Activated naive CD4-positive, alpha-beta T cell treated with anti-CD3 and anti-CD28 coated beads for 36 hours (primary cell): ENCODE measurements at regions not wholly inside any gene's neighbourhood (a gene's known extent, or its start where the extent isn't known, plus 50 kb on each side); places are given as distances from the start of the nearest gene placed in this dataset.

Experiments
- CTCF ChIA-PET: fragments of 350-600 bp; sonication (Branson Sonifier 250); formaldehyde crosslinking; loops from one replicate; lab custom pipeline; 2021; ENCODE audit warnings: antibody characterized with exemption; lab: Charles Lee
- DNase-seq: peaks from one replicate; pipeline ENCODE4 v3.0.0-alpha.2; 2020
- H3K27ac Mint-ChIP-seq: one replicate; pipeline ENCODE4 v1.8.0; 2021; ENCODE audit warnings: mild to moderate bottlenecking, mixed read lengths
- H3K27me3 Mint-ChIP-seq: one replicate; pipeline ENCODE4 v1.8.0; 2021; ENCODE audit warnings: low read depth, mixed read lengths
- H3K36me3 Mint-ChIP-seq: one replicate; pipeline ENCODE4 v1.8.0; 2021; ENCODE audit warnings: low read depth, mixed read lengths
- H3K4me1 Mint-ChIP-seq: one replicate; pipeline ENCODE4 v1.8.0; 2021; ENCODE audit warnings: low read depth, mixed read lengths
- H3K4me3 Mint-ChIP-seq: one replicate; pipeline ENCODE4 v1.8.0; 2021; ENCODE audit warnings: mild to moderate bottlenecking, moderate library complexity, mixed read lengths
- H3K9me3 Mint-ChIP-seq: one replicate; pipeline ENCODE4 v1.8.0; 2021; ENCODE audit warnings: mixed read lengths
- intact Hi-C: fragments of 100-400 bp; cut with micrococcal nuclease; formaldehyde crosslinking; loops from one replicate; pipeline ENCODE4 v1.15.1; 2023

DNA sequence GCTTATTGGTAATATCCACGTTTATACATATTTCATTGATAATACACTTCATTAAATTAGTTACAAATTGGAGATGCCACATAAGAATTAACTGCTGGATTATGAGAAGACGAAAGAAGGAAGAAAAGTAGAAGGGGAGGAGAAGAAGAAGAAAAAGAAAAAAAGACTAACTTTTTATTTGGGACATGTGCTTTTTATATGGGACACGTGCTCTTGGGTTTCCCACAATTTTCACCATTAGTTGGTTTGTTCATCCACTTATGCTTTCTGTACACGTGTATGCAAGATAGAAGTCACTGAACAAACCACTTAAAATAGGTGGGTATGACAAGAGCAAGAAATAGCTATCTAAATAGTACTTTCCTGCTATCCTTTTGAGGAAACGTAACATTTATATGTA is 98.6 kb downstream of the MRPS30 start:
- no peaks in the 10 kb centered on the region for H3K9me3 Mint-ChIP-seq
- no peaks in the 10 kb centered on the region for H3K36me3 Mint-ChIP-seq
- H3K4me3 Mint-ChIP-seq = no peak overlapping the region
- DNase-seq = no peak
- H3K4me1 Mint-ChIP-seq = no peaks in the 10 kb centered on the region
- CTCF ChIA-PET = no interaction called here
- no peak overlapping the region for H3K27ac Mint-ChIP-seq
- H3K27me3 Mint-ChIP-seq = no peaks in the 10 kb centered on the region
- intact Hi-C loops = no loop called here

DNA sequence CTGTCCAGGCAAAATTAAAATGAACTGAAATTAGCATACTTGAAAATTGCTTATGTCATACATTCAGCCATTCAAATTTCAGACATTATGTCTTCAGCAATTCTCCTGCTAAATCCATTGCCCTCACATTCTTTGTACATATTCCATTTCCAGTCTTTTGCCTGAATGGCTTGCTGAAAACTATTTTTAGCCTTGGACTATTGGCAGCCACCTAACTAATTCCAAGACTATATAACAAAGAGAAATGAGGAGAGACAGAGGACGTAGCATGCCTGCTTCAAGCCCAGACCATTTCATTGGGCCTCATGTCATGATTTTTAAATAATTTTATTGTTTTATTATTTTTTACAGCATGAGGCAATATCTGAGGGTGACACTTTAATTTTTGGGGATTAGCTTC is 100.3 kb downstream of the MRPS30 start:
- Mint-ChIP-seq H3K27me3 (no peaks in the 10 kb centered on the region), H3K27ac (no peak overlapping the region), H3K36me3 (no peaks in the 10 kb centered on the region), H3K9me3 (no peaks in the 10 kb centered on the region), H3K4me3 (no peak overlapping the region), H3K4me1 (no peaks in the 10 kb centered on the region)
- intact Hi-C loops = no loop called here
- CTCF ChIA-PET = no interaction called here
- no peak for DNase-seq

DNA sequence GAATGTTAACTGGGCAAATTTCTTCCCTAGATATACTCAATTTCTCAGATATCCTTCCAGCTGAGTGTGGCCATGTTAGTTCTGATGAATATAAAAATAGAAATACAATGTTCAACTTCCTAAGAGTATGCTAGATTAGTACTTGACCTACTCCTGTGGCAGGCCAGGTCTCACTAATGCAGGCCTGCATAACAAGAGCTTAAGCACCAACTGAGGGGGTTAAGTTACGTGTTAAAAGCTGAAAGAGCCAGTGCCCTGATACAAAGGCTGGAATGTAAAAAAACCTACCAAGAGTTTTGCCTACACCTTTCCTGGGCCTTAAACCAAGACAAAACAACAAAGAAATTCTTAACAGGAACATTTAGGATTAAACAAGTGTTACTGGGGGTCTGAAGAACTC is 102.8 kb downstream of the MRPS30 start:
- Mint-ChIP-seq H3K27ac (no peak overlapping the region), H3K27me3 (no peaks in the 10 kb centered on the region)

DNA sequence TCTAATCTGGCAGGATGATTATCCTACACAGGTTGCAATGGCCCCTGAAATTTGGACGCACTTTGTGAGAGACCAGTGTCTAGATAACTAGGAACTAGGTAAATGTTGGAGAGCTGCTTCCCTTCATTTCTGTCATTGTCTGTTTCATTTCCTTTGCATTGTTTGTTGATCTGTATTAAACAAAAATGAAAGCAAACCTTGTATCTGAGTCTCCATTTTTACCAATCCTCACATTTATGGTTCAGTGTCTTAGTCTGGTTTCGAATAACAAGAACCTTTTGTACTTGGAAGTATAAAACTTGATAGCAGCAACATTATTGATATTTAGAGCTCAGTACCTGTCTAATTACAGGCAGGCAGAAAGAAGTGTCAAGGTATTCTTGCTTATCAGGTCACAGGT is 105.5 kb downstream of the MRPS30 start:
- Mint-ChIP-seq H3K9me3 (no peaks in the 10 kb centered on the region), H3K4me1 (no peaks in the 10 kb centered on the region), H3K36me3 (no peaks in the 10 kb centered on the region), H3K27me3 (no peaks in the 10 kb centered on the region), H3K4me3 (no peak overlapping the region), H3K27ac (no peak overlapping the region)
- intact Hi-C loops = no loop called here
- no peak for DNase-seq
- CTCF ChIA-PET = no interaction called here

More for the DNA sequence above, 102.8 kb downstream of the MRPS30 start:
- no peaks in the 10 kb centered on the region for H3K9me3 Mint-ChIP-seq
- no peak for DNase-seq
- CTCF ChIA-PET = no interaction called here
- no peaks in the 10 kb centered on the region for H3K36me3 Mint-ChIP-seq
- no peaks in the 10 kb centered on the region for H3K4me1 Mint-ChIP-seq
- intact Hi-C loops = no loop called here
- no peak overlapping the region for H3K4me3 Mint-ChIP-seq

DNA sequence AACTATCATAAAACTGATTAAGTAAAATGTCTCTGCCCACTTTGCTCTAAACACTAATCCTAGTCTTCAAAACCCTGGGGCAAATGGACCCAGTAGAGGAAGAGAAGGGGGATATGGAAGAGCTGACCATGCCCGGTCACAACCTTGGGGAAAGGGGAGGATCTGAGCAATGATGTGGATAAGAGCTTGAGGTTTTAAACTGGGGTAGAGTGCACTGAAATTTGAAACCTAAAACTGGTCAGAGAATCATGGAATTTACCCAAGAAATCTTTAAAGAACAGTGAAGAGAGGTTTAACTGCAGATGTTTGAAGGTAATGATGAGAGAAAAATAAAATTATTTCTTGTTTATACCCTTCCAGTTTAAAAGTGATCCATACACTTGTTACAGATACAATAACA is 110.8 kb downstream of the MRPS30 start:
- Mint-ChIP-seq H3K36me3 (no peaks in the 10 kb centered on the region), H3K9me3 (peaks cover 3% of the 10 kb centered on the region), H3K27ac (no peak overlapping the region), H3K4me3 (no peak overlapping the region), H3K4me1 (no peaks in the 10 kb centered on the region), H3K27me3 (no peaks in the 10 kb centered on the region)
- CTCF ChIA-PET = interaction anchor here (0.6 kb wide), 1 partner anchor 1046 kb away, joined by 4 read pairs; no protein-coding TSS in a partner anchor
- no peak for DNase-seq
- intact Hi-C loops = loop anchor here (5.0 kb wide), 1 partner anchor 702 kb away; no protein-coding TSS in a partner anchor

DNA sequence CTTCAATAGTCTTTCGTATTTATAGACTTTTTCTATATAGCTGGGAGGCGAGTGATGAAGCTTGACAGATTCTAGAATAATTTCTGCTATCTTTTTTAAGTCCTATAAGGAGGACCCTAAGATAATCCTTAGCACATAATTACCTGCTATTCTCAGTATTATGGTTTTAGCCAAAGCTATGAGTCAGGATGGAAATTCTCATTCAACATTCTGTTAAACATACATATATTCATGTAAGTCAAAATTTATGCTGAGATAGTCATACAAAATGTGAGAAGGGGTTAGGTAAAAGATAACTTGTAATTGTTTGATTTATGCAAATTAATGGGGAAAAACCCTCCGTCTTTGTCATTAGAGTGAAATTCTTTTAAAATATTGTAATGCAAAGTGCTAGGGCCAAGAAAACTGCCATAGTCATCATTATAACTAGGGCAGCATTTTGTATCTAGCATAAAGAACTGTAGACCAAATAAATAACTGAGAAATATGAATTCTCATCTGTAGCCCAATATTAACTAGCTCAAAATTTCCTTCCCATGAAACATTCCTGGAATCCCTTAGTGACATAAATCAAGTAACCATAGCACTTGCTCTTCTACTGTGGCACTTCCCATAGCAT is 118.5 kb downstream of the MRPS30 start:
- H3K36me3 Mint-ChIP-seq = peaks cover 1% of the 10 kb centered on the region
- H3K27me3 Mint-ChIP-seq = no peaks in the 10 kb centered on the region
- peaks cover 2% of the 10 kb centered on the region for H3K9me3 Mint-ChIP-seq
- no peak overlapping the region for H3K27ac Mint-ChIP-seq
- CTCF ChIA-PET = no interaction called here
- intact Hi-C loops = no loop called here
- DNase-seq = no peak
- no peak overlapping the region for H3K4me3 Mint-ChIP-seq
- peaks cover 2% of the 10 kb centered on the region for H3K4me1 Mint-ChIP-seq

DNA sequence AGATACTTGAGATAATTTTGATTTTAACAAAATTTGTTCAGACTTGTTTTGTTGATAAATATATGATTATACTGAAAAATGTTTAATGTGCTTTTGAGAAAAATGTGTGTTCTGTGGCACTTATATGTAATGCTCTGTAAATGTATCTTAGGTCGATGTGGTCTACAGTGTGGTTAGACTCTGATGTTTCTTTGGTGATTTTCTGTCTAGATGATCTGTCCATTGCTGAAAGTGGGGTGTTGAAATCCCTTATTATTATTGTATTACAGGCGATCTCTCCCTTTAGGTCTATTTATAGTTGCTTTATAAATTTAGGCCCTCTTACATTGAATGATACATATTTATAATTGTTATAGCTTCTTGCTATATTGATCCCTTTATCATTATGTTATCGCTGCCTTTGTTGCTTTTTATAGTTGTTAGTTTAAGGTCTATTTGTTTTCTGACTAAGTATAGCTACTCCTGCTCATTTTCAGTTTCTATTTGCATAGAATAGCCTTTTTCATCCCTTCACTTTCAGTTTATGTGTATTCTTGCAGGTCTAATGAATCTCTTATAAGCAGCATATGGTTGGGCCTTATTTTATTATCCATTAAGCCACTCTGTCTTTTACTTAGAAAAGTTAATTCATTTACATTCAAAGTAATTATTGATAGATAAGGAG is 124.3 kb downstream of the MRPS30 start:
- no peaks in the 10 kb centered on the region for H3K36me3 Mint-ChIP-seq
- CTCF ChIA-PET = no interaction called here
- H3K9me3 Mint-ChIP-seq = peaks cover 6% of the 10 kb centered on the region
- H3K4me3 Mint-ChIP-seq = no peak overlapping the region
- intact Hi-C loops = no loop called here
- H3K27ac Mint-ChIP-seq = no peak overlapping the region
- no peaks in the 10 kb centered on the region for H3K4me1 Mint-ChIP-seq
- H3K27me3 Mint-ChIP-seq = peaks cover 2% of the 10 kb centered on the region
- no peak for DNase-seq

DNA sequence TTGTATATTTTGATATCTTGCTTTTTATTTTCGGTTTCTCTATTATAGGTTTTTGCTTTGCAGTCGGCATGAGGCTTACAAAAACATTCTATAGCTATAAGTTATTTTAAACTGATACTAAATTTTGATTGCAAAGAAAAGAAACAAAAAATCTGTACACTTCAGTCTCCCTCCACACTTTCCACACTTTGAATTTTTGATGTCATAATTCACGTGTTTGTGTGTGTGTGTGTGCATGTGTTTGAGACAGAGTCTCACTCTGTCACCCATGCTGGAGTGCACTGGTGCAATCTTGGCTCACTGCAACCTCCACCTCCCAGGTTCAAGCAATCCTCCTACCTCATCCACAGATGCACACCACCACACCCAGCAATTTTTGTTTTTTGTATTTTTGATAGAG is 124.9 kb downstream of the MRPS30 start:
- peaks cover 2% of the 10 kb centered on the region for H3K27me3 Mint-ChIP-seq
- H3K36me3 Mint-ChIP-seq = no peaks in the 10 kb centered on the region
- CTCF ChIA-PET = no interaction called here
- H3K4me3 Mint-ChIP-seq = no peak overlapping the region
- intact Hi-C loops = no loop called here
- no peaks in the 10 kb centered on the region for H3K4me1 Mint-ChIP-seq
- H3K9me3 Mint-ChIP-seq = peaks cover 6% of the 10 kb centered on the region
- no peak for DNase-seq
- no peak overlapping the region for H3K27ac Mint-ChIP-seq

DNA sequence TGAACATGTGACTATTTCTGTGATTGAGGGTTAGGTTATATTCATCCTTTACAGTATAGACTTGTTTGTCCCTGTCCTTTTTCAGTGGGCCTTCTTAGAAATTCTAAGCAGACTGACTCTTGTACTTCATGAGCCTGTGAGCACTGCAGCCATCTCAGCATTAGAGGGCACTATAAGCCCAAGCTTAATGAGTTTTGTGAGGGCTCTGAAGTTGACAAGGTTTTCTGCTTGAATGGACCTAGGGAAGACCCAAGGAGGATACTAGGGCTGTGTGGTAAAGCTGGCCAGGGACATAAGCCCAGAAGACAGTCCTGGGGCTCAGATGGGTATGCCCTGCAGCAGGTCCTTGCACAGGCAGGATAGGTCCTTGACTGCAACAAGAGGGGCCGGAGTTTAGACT is 126.5 kb downstream of the MRPS30 start:
- no peak for DNase-seq
- Mint-ChIP-seq H3K27me3 (peaks cover 2% of the 10 kb centered on the region), H3K4me1 (no peaks in the 10 kb centered on the region), H3K4me3 (no peak overlapping the region), H3K36me3 (no peaks in the 10 kb centered on the region), H3K9me3 (peaks cover 6% of the 10 kb centered on the region), H3K27ac (no peak overlapping the region)
- intact Hi-C loops = no loop called here
- CTCF ChIA-PET = no interaction called here

DNA sequence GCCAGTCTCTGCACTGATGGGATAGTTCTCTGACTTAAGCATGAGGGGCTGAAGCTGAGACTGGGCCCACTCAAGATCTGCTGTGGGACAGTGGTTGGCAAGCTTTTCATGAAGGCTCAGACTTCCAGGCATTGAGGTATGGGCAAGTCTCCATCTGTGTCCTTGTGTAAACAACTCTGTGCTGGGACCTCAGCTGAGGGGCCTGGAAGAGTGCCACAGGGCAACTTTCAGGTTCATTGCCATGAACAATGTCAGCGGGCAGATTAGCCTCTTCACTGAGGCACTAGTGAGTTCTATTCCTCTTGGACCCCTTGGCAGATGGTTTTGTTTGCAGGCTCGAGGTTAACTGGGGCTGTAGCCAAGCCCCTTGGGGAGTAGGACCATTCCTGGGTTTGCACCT is 127.1 kb downstream of the MRPS30 start:
- CTCF ChIA-PET = no interaction called here
- H3K27ac Mint-ChIP-seq = no peak overlapping the region
- peaks cover 6% of the 10 kb centered on the region for H3K9me3 Mint-ChIP-seq
- peaks cover 2% of the 10 kb centered on the region for H3K27me3 Mint-ChIP-seq
- H3K36me3 Mint-ChIP-seq = no peaks in the 10 kb centered on the region
- no peaks in the 10 kb centered on the region for H3K4me1 Mint-ChIP-seq
- DNase-seq = no peak
- intact Hi-C loops = no loop called here
- no peak overlapping the region for H3K4me3 Mint-ChIP-seq

DNA sequence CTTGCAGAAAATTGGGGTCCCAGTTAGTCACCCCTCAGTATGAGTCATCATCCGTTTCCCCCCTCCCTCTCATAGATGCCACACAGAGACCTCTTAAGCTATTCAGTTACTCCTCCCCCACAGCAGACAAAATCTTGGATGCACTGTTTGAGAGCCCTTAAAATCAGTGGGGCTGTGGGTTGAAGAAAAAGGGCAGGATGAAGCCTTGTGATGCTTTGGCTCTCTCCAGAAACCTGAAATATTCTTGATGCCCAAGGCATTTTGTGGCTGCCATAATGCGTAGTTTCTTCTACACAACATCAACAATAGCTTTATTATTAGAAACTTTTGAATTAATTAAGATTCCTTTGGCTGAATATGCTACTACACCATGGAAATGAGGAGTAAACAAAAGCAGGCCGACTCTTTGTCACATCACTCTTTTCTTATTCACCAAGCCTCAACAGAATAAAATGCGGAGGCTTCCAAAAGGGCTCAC is 133.8 kb downstream of the MRPS30 start:
- DNase-seq = no peak
- no peaks in the 10 kb centered on the region for H3K36me3 Mint-ChIP-seq
- H3K9me3 Mint-ChIP-seq = peaks cover under 1% of the 10 kb centered on the region
- CTCF ChIA-PET = no interaction called here
- intact Hi-C loops = no loop called here
- H3K27me3 Mint-ChIP-seq = peaks cover under 1% of the 10 kb centered on the region
- H3K4me1 Mint-ChIP-seq = peaks cover 10% of the 10 kb centered on the region
- H3K27ac Mint-ChIP-seq = no peak overlapping the region
- H3K4me3 Mint-ChIP-seq = no peak overlapping the region

DNA sequence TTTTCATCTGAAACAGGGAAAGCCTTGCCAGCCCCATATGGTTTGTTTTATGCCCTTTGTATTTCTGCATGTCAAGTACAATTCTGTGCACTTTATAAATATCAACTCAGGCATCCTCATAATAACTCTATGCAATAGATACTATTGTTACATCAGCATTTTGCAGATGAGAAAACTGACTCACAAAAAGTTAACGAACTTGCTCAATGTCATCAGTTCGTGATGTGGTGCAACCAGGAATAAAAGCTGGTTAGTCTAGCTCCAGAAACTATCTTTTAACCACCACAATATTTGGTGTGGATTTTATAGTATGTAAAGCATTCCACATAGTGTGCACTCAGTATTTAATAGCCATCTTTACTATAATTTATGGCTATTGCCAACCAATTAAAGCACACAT is 134.9 kb downstream of the MRPS30 start:
- Mint-ChIP-seq H3K27me3 (no peaks in the 10 kb centered on the region), H3K36me3 (no peaks in the 10 kb centered on the region), H3K9me3 (no peaks in the 10 kb centered on the region), H3K4me3 (no peak overlapping the region), H3K4me1 (peaks cover 10% of the 10 kb centered on the region), H3K27ac (no peak overlapping the region)
- intact Hi-C loops = no loop called here
- DNase-seq = no peak
- CTCF ChIA-PET = no interaction called here

DNA sequence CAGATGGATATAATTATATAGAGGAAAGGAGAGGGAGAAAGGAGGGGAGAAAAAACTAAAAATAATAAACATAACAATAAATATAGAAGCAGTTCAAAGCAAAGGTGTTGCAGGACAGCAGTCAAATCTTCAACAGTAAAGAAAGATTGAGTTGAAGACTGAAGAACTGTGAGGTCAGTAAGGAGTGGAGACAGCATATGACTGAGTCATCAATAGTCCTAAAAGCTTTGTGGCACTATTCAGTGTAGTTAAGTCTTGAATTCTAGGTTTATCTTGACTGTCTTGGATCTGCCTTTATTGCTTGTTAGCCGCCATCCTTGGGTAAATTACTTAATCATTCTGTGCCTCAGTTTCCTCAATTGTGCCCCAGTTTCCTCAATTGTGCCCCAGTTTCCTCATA is 137.0 kb downstream of the MRPS30 start:
- Mint-ChIP-seq H3K27ac (no peak overlapping the region), H3K9me3 (no peaks in the 10 kb centered on the region), H3K36me3 (no peaks in the 10 kb centered on the region), H3K4me1 (peaks cover 10% of the 10 kb centered on the region), H3K27me3 (no peaks in the 10 kb centered on the region), H3K4me3 (no peak overlapping the region)
- CTCF ChIA-PET = no interaction called here
- intact Hi-C loops = no loop called here
- no peak for DNase-seq
